Brain microvascular endothelial cell (primary cell): ENCODE measurements at regions not wholly inside any gene's neighbourhood (a gene's known extent, or its start where the extent isn't known, plus 50 kb on each side); places are given as distances from the start of the nearest gene placed in this dataset.

Experiments
- DNase-seq: peaks from one replicate; pipeline ENCODE4 v3.0.0-alpha.2; 2020
- H3K27ac ChIP-seq: fragments of 250-450 bp; sonication (Bioruptor Pico); 2 replicates; pipeline ENCODE4 v1.5.1; 2020; ENCODE audit warnings: mild to moderate bottlenecking, moderate library complexity
- H3K27me3 ChIP-seq: fragments of 250-450 bp; sonication (Bioruptor Pico); replicated peaks from 2 replicates; pipeline ENCODE4 v1.5.1; 2020; ENCODE audit warnings: mild to moderate bottlenecking
- H3K36me3 ChIP-seq: fragments of 250-450 bp; sonication (Bioruptor Pico); replicated peaks from 2 replicates; pipeline ENCODE4 v1.5.1; 2020; ENCODE audit warnings: mild to moderate bottlenecking
- H3K4me3 ChIP-seq: 2 replicates; pipeline ENCODE4 v1.5.1; 2011; ENCODE audit warnings: low read depth, mild to moderate bottlenecking, control low read depth, low read length, moderate library complexity
- CTCF ChIP-seq: IDR thresholded peaks from 2 replicates; pipeline ENCODE4 v1.5.1; 2011; ENCODE audit warnings: low read depth, mild to moderate bottlenecking, moderate library complexity, low read length, control low read depth, inconsistent platforms; ENCODE audit errors: missing control alignments
- in situ Hi-C: cut with HindIII; loops from 2 replicates; pipeline ENCODE4 v1.10.0; 2017; ENCODE audit warnings: low sequenced_read_pairs, low pct_ligation_motif_present

- Histone ChIP-seq H3K27ac (no peak overlapping the region), H3K36me3 (no peaks in the 10 kb centered on the region), H3K4me3 (no peak overlapping the region), H3K27me3 (no peaks in the 10 kb centered on the region)
- no peak for DNase-seq
- TF ChIP-seq CTCF = no peak
- in situ Hi-C loops = no loop called here
Observed at GRCh38 chr2:194352505-194352904, 1304.5 kb upstream of the SLC39A10 start.

GRCh38 chr2:194346193-194346592 is 1310.8 kb upstream of the SLC39A10 start:
- Histone ChIP-seq H3K4me3 (no peak overlapping the region), H3K36me3 (no peaks in the 10 kb centered on the region), H3K27ac (no peak overlapping the region), H3K27me3 (no peaks in the 10 kb centered on the region)
- TF ChIP-seq CTCF = no peak
- in situ Hi-C loops = no loop called here
- no peak for DNase-seq

- no peaks in the 10 kb centered on the region for H3K36me3 ChIP-seq
- in situ Hi-C loops = no loop called here
- no peak overlapping the region for H3K27ac ChIP-seq
Observed at GRCh38 chr2:194345347-194345746, 1311.7 kb upstream of the SLC39A10 start.

GRCh38 chr2:194343167-194343566 is 1313.9 kb upstream of the SLC39A10 start:
- H3K27me3 ChIP-seq = no peaks in the 10 kb centered on the region
- DNase-seq = no peak
- H3K36me3 ChIP-seq = no peaks in the 10 kb centered on the region
- no peak overlapping the region for H3K27ac ChIP-seq
- in situ Hi-C loops = no loop called here
- TF ChIP-seq CTCF = no peak
- H3K4me3 ChIP-seq = no peak overlapping the region

More at GRCh38 chr2:194345347-194345746, 1311.7 kb upstream of the SLC39A10 start:
- TF ChIP-seq CTCF = no peak
- Histone ChIP-seq H3K4me3 (no peak overlapping the region), H3K27me3 (no peaks in the 10 kb centered on the region)
- no peak for DNase-seq

- H3K27me3 ChIP-seq = no peaks in the 10 kb centered on the region
- in situ Hi-C loops = no loop called here
- no peaks in the 10 kb centered on the region for H3K36me3 ChIP-seq
- H3K4me3 ChIP-seq = no peak overlapping the region
- no peak for TF ChIP-seq CTCF
- H3K27ac ChIP-seq = no peak overlapping the region
- no peak for DNase-seq
Observed at GRCh38 chr2:194332799-194333490, 1324.1 kb upstream of the SLC39A10 start.

DNA sequence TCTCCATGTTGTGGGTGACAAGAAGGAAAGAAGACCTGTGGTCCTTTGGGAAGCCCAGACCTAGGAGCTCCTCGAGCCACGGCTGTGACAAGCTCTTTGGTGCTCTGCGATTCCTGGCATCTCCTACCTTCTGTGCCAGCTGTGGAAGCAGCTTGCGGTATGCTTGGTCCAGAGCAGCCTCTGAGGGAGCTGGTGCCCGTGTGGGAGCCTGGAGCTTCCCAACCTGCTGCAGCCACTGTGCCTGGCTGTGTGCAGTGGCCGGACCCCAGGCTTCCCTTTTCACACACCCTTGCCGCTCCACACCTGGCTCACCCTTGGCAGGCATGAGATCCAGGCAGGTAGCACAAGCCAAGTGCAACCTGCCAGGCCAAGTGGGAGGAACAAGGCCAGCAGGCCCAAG is 1328.6 kb upstream of the SLC39A10 start:
- no peak overlapping the region for H3K27ac ChIP-seq
- no peak for TF ChIP-seq CTCF
- in situ Hi-C loops = no loop called here
- no peaks in the 10 kb centered on the region for H3K36me3 ChIP-seq
- H3K4me3 ChIP-seq = no peak overlapping the region
- H3K27me3 ChIP-seq = no peaks in the 10 kb centered on the region
- DNase-seq = no peak
